Muscle of arm (tissue), 1 donor: ENCODE measurements at regions not wholly inside any gene's neighbourhood (a gene's known extent, or its start where the extent isn't known, plus 50 kb on each side); places are given as distances from the start of the nearest gene placed in this dataset.
A peak's percentile ranks its signal among the peaks of the same experiment; 100 is the strongest.

Source experiments
- DNase-seq: peaks from one replicate; pipeline ENCODE4 v3.0.0-alpha.2; 2013

DNA sequence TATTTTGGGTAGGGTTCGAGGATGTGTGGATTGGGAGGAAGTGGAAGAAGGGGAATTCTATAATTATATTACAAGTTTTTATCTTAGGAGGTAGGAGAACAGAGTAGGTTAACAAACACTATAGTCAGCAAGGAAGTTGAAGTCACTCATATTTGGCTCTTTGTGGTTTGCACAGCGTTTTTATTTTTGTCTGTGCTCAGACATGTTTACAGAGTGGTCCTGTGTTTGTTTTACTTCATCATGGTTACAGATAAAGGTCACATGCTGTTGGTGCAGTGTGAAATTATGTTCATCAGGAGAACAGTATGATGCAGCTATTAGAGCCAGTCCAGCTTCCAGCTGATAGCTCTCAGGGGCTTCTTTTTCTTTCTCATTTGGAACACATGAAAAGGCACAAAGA lies 299.9 kb upstream of the SFRP2 start:
- no peak for DNase-seq

DNA sequence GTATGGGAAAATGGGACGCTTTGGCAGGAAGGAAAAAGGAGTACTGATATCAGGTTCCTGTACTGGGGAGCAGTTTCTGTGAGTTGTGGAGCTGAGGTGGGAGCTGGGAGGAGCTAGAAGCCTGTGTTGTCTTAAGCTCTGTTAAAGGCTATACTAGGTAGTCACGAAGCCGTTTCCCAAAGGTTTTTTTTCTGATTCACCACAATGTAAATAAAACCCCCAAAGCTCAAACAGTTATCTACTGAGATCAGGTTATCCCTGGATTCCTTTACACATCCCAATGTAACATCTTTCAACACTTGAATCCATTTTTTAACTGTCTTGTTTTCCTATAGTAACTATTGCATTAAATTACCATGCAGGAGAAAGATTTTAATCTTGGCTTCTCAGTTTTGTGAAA lies 297.4 kb upstream of the SFRP2 start:
- DNase-seq, result no peak

- DNase-seq, result peak; percentile 7
These were observed 296.0 kb upstream of the SFRP2 start for GRCh38 chr4:154084864-154085263.

DNA sequence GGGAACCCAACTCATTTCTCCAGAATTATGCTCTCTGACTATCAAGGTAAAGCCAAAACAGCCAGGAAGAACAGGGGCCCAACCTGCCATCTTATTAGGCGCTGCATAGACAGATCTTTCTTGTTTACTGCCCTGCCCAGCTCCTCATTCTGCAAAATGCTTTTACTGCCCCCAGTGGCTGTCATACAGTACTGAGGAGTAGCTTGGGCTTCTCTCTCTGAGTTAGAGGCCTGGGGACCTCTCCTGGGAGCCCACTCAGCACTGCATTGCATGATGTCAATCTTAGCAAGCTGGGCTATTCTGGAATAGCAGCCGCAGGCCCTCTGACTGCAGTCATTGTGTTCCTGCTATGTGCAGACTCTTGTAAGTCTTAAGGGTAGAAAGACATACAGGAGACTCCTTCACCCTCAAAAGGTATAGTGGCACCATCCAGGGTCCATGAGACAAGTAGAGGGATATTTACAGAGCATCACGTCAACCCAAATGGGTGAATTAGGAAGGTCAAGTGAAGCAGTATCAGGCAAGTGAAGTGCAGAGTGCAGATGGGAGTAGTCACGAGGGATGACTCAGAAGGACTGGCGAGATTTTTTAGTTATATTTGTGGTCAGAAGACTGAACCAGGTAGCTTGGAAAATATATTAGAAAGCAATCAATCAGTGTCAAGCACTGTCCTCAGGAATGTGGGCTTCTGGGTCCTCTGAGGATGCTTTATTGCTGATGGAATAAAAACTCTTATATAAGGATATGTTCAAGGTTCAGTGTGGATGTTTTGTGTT lies 294.1 kb upstream of the SFRP2 start:
- peak; percentile 9 for DNase-seq

GRCh38 chr4:154081391-154081790 lies 292.5 kb upstream of the SFRP2 start:
- no peak for DNase-seq

DNA sequence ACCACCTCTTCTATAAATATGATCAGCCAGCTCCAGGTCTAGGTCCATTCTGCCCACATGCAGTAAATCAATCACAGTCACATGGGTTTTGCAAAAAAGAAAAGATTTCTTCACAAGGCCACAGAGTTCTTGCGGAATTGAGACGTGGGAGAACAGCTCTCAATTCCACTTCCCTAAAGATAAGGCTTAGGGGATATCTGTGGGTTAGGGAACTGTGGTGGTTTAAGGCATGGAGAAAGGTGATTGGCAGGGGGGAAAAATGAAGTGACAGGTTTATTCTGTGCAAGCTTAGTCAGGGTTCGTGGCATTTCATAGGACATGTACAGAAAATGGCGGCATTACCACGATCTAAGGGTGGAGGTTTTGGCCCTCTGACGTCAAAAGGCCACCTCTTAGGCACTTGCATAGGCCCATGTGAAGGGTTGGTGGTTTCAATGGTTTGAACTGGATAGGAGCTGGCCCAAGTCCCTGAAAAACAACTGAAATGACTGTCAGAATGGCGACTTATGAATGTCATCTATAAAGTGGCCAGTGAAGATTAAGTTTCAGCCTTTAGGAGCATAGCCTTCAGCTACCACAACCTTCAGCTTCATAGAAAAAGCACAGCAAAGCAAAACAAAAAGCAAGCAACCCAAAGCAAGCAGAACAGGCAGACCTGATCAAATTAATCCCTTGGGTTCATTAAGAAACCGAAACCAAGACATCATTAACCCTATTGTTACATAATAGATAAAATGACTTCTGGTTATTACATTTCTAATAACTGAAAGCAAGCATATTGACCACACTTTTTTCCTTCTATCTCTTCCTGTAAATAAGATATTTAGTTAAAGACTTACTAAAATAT lies 289.8 kb upstream of the SFRP2 start:
- DNase-seq, result no peak

DNA sequence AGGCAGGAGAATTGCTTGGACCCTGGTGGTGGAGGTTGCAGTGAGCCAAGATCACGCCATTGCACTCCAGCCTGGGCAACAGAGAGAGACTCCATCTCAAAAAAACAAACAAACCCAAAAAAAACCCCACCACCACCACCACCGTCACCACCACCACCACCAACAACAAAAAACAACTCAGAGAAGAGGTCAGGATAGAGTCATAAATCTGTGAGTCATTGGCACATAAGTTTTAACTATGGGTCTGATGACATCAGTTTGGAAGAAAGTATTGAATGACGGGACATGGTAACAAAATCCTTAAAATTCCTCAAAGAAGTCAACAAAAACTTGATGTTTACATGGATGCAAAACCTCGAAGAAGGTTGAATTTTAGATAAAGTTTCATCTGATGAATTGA lies 288.0 kb upstream of the SFRP2 start:
- no peak for DNase-seq

DNA sequence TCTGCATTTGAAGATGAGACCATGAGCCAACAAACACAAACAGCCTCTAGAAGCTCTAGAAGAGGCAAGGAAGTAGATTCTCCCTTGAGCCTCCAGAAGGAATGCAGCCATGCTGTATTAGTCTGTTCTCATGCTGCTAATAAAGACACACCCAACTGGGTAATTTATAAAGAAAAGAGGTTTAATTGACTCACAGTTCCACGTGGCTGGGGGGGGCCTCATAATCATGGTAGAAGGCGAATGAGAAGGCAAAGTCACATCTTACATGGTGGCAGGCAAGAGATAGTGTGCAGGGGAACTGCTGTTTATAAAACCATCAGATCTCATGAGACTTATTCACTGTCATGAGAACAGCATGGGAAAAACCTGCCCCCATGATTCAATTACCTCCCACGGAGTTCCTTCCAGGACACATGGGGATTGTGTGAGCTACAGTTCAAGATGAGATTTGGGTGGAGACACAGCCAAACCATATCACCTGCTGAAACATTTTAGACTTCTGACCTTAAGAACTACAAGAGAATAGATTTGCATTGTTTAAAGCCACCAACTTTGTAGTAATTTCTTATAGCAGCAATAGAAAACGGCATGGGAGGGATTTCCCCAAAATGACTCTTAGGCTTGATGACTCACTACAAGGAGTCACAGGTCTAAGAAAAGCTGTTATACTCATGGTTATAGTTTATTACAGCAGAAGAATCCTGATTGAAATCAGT lies 284.4 kb upstream of the SFRP2 start:
- no peak for DNase-seq

- DNase-seq, result no peak
These were observed 278.9 kb upstream of the SFRP2 start for GRCh38 chr4:154067786-154068185.

GRCh38 chr4:154065368-154065767 lies 276.5 kb upstream of the SFRP2 start:
- no peak for DNase-seq

DNA sequence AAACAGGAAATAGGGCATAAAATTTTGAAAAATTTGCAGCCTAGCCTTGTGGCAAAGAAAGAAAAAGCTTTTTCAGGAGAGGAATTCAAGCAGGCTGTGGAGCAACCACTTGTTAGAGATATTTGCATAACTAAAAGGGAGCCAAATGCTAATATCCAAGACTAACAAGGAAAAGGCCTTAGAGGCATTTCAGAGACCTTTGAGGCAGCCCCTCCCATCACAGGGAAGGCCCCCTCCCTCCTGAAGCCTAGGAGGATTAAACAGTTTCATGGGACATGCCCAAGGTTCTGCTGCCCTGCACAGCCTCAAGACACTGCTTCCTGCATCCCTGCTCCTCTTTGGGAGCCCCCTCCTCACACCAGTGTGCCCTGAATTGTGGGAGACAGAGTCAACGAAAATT lies 275.4 kb upstream of the SFRP2 start:
- no peak for DNase-seq

DNA sequence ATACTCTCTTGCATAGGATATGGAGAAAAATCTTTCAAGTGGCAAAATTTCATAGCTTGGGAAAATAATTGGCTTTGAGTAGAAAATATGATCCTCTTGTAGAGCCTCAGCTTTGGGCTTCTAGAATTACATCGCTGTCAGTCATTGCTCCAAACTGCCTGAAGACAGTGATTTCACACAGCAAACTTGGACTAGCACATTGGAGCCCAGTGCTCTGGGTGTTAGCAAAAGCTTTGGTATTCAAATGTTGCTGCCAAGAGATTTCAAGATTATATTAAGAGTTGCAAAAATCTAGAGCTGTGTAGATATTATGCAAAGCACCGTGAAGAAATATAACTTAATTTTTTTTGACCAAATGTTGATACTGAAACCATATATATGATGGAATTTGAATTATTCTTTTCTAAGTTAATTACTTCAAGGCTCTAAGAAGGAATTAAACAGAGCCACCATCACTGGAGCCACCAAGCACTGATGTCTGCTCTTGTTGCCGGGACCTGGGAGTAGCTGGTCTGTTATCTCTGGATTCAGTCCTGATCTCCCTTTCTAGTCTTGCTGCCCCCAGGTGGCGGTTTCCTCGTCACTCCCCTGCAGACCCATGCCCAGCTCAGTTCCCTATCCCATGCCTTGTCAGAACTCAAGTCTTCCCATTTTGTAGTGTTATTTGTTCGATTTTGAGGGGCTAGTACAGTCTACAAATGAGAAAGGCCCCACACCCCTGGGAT lies 260.7 kb upstream of the SFRP2 start:
- no peak for DNase-seq

- DNase-seq, result no peak
These were observed 258.9 kb upstream of the SFRP2 start for GRCh38 chr4:154047733-154048132.

GRCh38 chr4:154044742-154045485 lies 256.0 kb upstream of the SFRP2 start:
- no peak for DNase-seq

DNA sequence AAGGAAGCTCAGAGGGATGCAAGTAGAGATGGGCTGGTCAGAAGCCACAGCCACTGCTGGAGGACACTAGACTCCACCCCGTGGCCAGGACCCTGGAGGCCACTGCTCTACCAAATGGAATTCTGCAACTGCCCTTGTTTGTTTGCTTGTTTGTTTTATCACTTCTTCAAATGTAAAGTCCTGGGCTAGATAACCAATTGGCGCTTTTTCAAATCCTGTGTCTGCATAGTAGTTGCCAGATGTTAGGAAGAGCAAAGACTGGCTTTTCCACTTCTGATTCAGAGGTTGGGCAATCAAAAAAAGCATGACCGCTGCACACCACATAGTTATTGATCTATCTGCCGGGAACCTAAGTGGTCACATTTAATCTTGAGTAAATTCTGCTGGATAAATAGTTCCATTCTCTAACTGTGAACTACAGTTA lies 255.2 kb upstream of the SFRP2 start:
- no peak for DNase-seq

- DNase-seq, result no peak
These were observed 252.8 kb upstream of the SFRP2 start for GRCh38 chr4:154041640-154042039.

- no peak for DNase-seq
These were observed 250.8 kb upstream of the SFRP2 start for GRCh38 chr4:154039435-154040343.

GRCh38 chr4:154036856-154037255 lies 248.0 kb upstream of the SFRP2 start:
- no peak for DNase-seq

GRCh38 chr4:154035341-154035740 lies 246.5 kb upstream of the SFRP2 start:
- DNase-seq, result no peak

- no peak for DNase-seq
These were observed 245.0 kb upstream of the SFRP2 start for GRCh38 chr4:154033921-154034320.
